Activated naive CD4-positive, alpha-beta T cell treated with anti-CD3 and anti-CD28 coated beads for 36 hours (primary cell): ENCODE measurements at regions not wholly inside any gene's neighbourhood (a gene's known extent, or its start where the extent isn't known, plus 50 kb on each side); places are given as distances from the start of the nearest gene placed in this dataset.

Experiments
- CTCF ChIA-PET: fragments of 350-600 bp; sonication (Branson Sonifier 250); formaldehyde crosslinking; loops from one replicate; lab custom pipeline; 2021; ENCODE audit warnings: antibody characterized with exemption; lab: Charles Lee
- DNase-seq: peaks from one replicate; pipeline ENCODE4 v3.0.0-alpha.2; 2020
- H3K27ac Mint-ChIP-seq: one replicate; pipeline ENCODE4 v1.8.0; 2021; ENCODE audit warnings: mild to moderate bottlenecking, mixed read lengths
- H3K27me3 Mint-ChIP-seq: one replicate; pipeline ENCODE4 v1.8.0; 2021; ENCODE audit warnings: low read depth, mixed read lengths
- H3K36me3 Mint-ChIP-seq: one replicate; pipeline ENCODE4 v1.8.0; 2021; ENCODE audit warnings: low read depth, mixed read lengths
- H3K4me1 Mint-ChIP-seq: one replicate; pipeline ENCODE4 v1.8.0; 2021; ENCODE audit warnings: low read depth, mixed read lengths
- H3K4me3 Mint-ChIP-seq: one replicate; pipeline ENCODE4 v1.8.0; 2021; ENCODE audit warnings: mild to moderate bottlenecking, moderate library complexity, mixed read lengths
- H3K9me3 Mint-ChIP-seq: one replicate; pipeline ENCODE4 v1.8.0; 2021; ENCODE audit warnings: mixed read lengths
- intact Hi-C: fragments of 100-400 bp; cut with micrococcal nuclease; formaldehyde crosslinking; loops from one replicate; pipeline ENCODE4 v1.15.1; 2023

- intact Hi-C loops, result no loop called here
- CTCF ChIA-PET, result no interaction called here
- Mint-ChIP-seq H3K9me3 (no peaks in the 10 kb centered on the region), H3K36me3 (no peaks in the 10 kb centered on the region), H3K4me3 (no peak overlapping the region), H3K27ac (no peak overlapping the region), H3K4me1 (no peaks in the 10 kb centered on the region), H3K27me3 (no peaks in the 10 kb centered on the region)
- DNase-seq, result no peak
These were observed 336.6 kb upstream of the MEOX2 start for GRCh38 chr7:16023046-16023445.

- no peak for DNase-seq
- Mint-ChIP-seq H3K36me3 (no peaks in the 10 kb centered on the region), H3K4me1 (no peaks in the 10 kb centered on the region), H3K27me3 (no peaks in the 10 kb centered on the region), H3K27ac (no peak overlapping the region), H3K4me3 (no peak overlapping the region), H3K9me3 (no peaks in the 10 kb centered on the region)
- CTCF ChIA-PET, result no interaction called here
- intact Hi-C loops, result no loop called here
These were observed 335.4 kb upstream of the MEOX2 start for GRCh38 chr7:16021851-16022250.

- H3K27ac Mint-ChIP-seq, result no peak overlapping the region
- H3K36me3 Mint-ChIP-seq, result no peaks in the 10 kb centered on the region
- intact Hi-C loops, result no loop called here
- H3K9me3 Mint-ChIP-seq, result no peaks in the 10 kb centered on the region
- H3K27me3 Mint-ChIP-seq, result no peaks in the 10 kb centered on the region
- no peaks in the 10 kb centered on the region for H3K4me1 Mint-ChIP-seq
- H3K4me3 Mint-ChIP-seq, result no peak overlapping the region
- DNase-seq, result no peak
- CTCF ChIA-PET, result no interaction called here
These were observed 329.5 kb upstream of the MEOX2 start for GRCh38 chr7:16015981-16016380.

- DNase-seq, result no peak
- Mint-ChIP-seq H3K4me3 (no peak overlapping the region), H3K27ac (no peak overlapping the region), H3K4me1 (no peaks in the 10 kb centered on the region), H3K36me3 (no peaks in the 10 kb centered on the region), H3K9me3 (no peaks in the 10 kb centered on the region), H3K27me3 (no peaks in the 10 kb centered on the region)
- intact Hi-C loops, result no loop called here
- CTCF ChIA-PET, result no interaction called here
These were observed 327.5 kb upstream of the MEOX2 start for GRCh38 chr7:16014031-16014430.

GRCh38 chr7:16007911-16008310 lies 321.4 kb upstream of the MEOX2 start:
- Mint-ChIP-seq H3K27ac (no peak overlapping the region), H3K27me3 (no peaks in the 10 kb centered on the region), H3K4me3 (no peak overlapping the region), H3K4me1 (no peaks in the 10 kb centered on the region), H3K36me3 (no peaks in the 10 kb centered on the region), H3K9me3 (no peaks in the 10 kb centered on the region)
- CTCF ChIA-PET, result no interaction called here
- DNase-seq, result no peak
- intact Hi-C loops, result no loop called here

GRCh38 chr7:16004702-16005101 lies 318.2 kb upstream of the MEOX2 start:
- CTCF ChIA-PET, result no interaction called here

GRCh38 chr7:16001477-16001876 lies 315.0 kb upstream of the MEOX2 start:
- intact Hi-C loops, result no loop called here
- DNase-seq, result no peak
- H3K4me3 Mint-ChIP-seq, result no peak overlapping the region
- H3K4me1 Mint-ChIP-seq, result no peaks in the 10 kb centered on the region
- H3K27me3 Mint-ChIP-seq, result no peaks in the 10 kb centered on the region
- H3K27ac Mint-ChIP-seq, result no peak overlapping the region
- no peaks in the 10 kb centered on the region for H3K9me3 Mint-ChIP-seq
- no peaks in the 10 kb centered on the region for H3K36me3 Mint-ChIP-seq
- CTCF ChIA-PET, result no interaction called here

More at GRCh38 chr7:16004702-16005101, 318.2 kb upstream of the MEOX2 start:
- Mint-ChIP-seq H3K4me1 (no peaks in the 10 kb centered on the region), H3K4me3 (no peak overlapping the region), H3K36me3 (no peaks in the 10 kb centered on the region), H3K27ac (no peak overlapping the region), H3K9me3 (no peaks in the 10 kb centered on the region), H3K27me3 (no peaks in the 10 kb centered on the region)
- intact Hi-C loops, result no loop called here
- DNase-seq, result no peak

GRCh38 chr7:15998617-15999016 lies 312.1 kb upstream of the MEOX2 start:
- H3K4me1 Mint-ChIP-seq, result no peaks in the 10 kb centered on the region
- CTCF ChIA-PET, result no interaction called here
- intact Hi-C loops, result no loop called here
- no peak for DNase-seq
- H3K9me3 Mint-ChIP-seq, result no peaks in the 10 kb centered on the region
- H3K27ac Mint-ChIP-seq, result no peak overlapping the region
- no peaks in the 10 kb centered on the region for H3K27me3 Mint-ChIP-seq
- no peaks in the 10 kb centered on the region for H3K36me3 Mint-ChIP-seq
- H3K4me3 Mint-ChIP-seq, result no peak overlapping the region

GRCh38 chr7:15995027-15995426 lies 308.5 kb upstream of the MEOX2 start:
- Mint-ChIP-seq H3K36me3 (no peaks in the 10 kb centered on the region), H3K4me1 (no peaks in the 10 kb centered on the region), H3K9me3 (no peaks in the 10 kb centered on the region), H3K4me3 (no peak overlapping the region), H3K27me3 (no peaks in the 10 kb centered on the region), H3K27ac (no peak overlapping the region)
- intact Hi-C loops, result no loop called here
- CTCF ChIA-PET, result no interaction called here
- no peak for DNase-seq

GRCh38 chr7:15989194-15989593 lies 302.7 kb upstream of the MEOX2 start:
- Mint-ChIP-seq H3K4me3 (no peak overlapping the region), H3K9me3 (peaks cover 2% of the 10 kb centered on the region), H3K27me3 (no peaks in the 10 kb centered on the region), H3K4me1 (no peaks in the 10 kb centered on the region), H3K27ac (no peak overlapping the region), H3K36me3 (no peaks in the 10 kb centered on the region)
- intact Hi-C loops, result no loop called here
- CTCF ChIA-PET, result no interaction called here
- DNase-seq, result no peak

- Mint-ChIP-seq H3K36me3 (no peaks in the 10 kb centered on the region), H3K9me3 (peaks cover 5% of the 10 kb centered on the region), H3K4me3 (no peak overlapping the region), H3K27me3 (no peaks in the 10 kb centered on the region), H3K4me1 (no peaks in the 10 kb centered on the region), H3K27ac (no peak overlapping the region)
- CTCF ChIA-PET, result no interaction called here
- no peak for DNase-seq
- intact Hi-C loops, result no loop called here
These were observed 299.3 kb upstream of the MEOX2 start for GRCh38 chr7:15985587-15986384.

GRCh38 chr7:15977663-15978062 lies 291.2 kb upstream of the MEOX2 start:
- no peaks in the 10 kb centered on the region for H3K4me1 Mint-ChIP-seq
- intact Hi-C loops, result no loop called here
- peaks cover 3% of the 10 kb centered on the region for H3K9me3 Mint-ChIP-seq
- CTCF ChIA-PET, result no interaction called here
- H3K4me3 Mint-ChIP-seq, result no peak overlapping the region
- DNase-seq, result no peak
- no peaks in the 10 kb centered on the region for H3K36me3 Mint-ChIP-seq
- H3K27ac Mint-ChIP-seq, result no peak overlapping the region
- peaks cover 2% of the 10 kb centered on the region for H3K27me3 Mint-ChIP-seq

GRCh38 chr7:15972862-15973275 lies 286.4 kb upstream of the MEOX2 start:
- CTCF ChIA-PET, result no interaction called here
- Mint-ChIP-seq H3K9me3 (no peaks in the 10 kb centered on the region), H3K27ac (no peak overlapping the region), H3K27me3 (peaks cover 2% of the 10 kb centered on the region), H3K36me3 (no peaks in the 10 kb centered on the region), H3K4me1 (no peaks in the 10 kb centered on the region), H3K4me3 (no peak overlapping the region)
- DNase-seq, result no peak
- intact Hi-C loops, result no loop called here
